Naive thymus-derived CD4-positive, alpha-beta T cell (primary cell): ENCODE measurements at regions not wholly inside any gene's neighbourhood (a gene's known extent, or its start where the extent isn't known, plus 50 kb on each side); places are given as distances from the start of the nearest gene placed in this dataset.

Experiments
- ATAC-seq: fragments of 150-1000 bp; cut with Tn5 transposase; 2 replicates; pipeline ENCODE4 v1.10.0; 2021; ENCODE audit warnings: mild to moderate bottlenecking, moderate library complexity
- CTCF ChIA-PET: fragments of 350-600 bp; sonication (Branson Sonifier 250); formaldehyde crosslinking; loops from one replicate; lab custom pipeline; 2021; ENCODE audit warnings: antibody characterized with exemption; lab: Charles Lee
- POLR2A ChIA-PET: fragments of 350-600 bp; sonication (Branson Sonifier 250); formaldehyde crosslinking; loops from one replicate; lab custom pipeline; 2021; ENCODE audit warnings: antibody characterized with exemption, inconsistent platforms; lab: Charles Lee
- DNase-seq, 9 donors: peaks; one replicate each; pipeline versions ENCODE4 v3.0.0 to v3.0.0-alpha.2; 2020 to 2022; ENCODE audit warnings: mixed read lengths in 1 of 9
- H3K27ac ChIP-seq: one replicate; pipeline ENCODE4 v1.7.0; 2013; ENCODE audit warnings: mild to moderate bottlenecking, low read depth, low read length, moderate library complexity
- H3K27me3 ChIP-seq, 2 donors: one replicate each; pipeline ENCODE4 v1.7.0; 2013; ENCODE audit warnings: low read length in 2 of 2, mild to moderate bottlenecking in 2 of 2, moderate library complexity in 2 of 2; ENCODE audit not compliant: control insufficient read depth in 2 of 2, insufficient read depth in 2 of 2
- H3K36me3 ChIP-seq, 3 experiments: 1 replicate in 2 of 3; 2 replicates in 1 of 3; pipeline ENCODE4 v1.7.0; 2013; ENCODE audit warnings: low read length in 3 of 3, mild to moderate bottlenecking in 3 of 3, moderate library complexity in 1 of 3; ENCODE audit not compliant: insufficient read depth in 3 of 3, control insufficient read depth in 2 of 3
- H3K4me1 ChIP-seq, 2 donors: one replicate each; pipeline ENCODE4 v1.7.0; 2013; ENCODE audit warnings: low read length in 2 of 2, mild to moderate bottlenecking in 2 of 2, moderate library complexity in 1 of 2; ENCODE audit not compliant: control insufficient read depth in 2 of 2, insufficient read depth in 2 of 2
- H3K4me3 ChIP-seq: 2 replicates; pipeline ENCODE4 v1.7.0; 2013; ENCODE audit warnings: mild to moderate bottlenecking, low read length
- H3K9me3 ChIP-seq, 3 experiments: 1 replicate in 2 of 3; 2 replicates in 1 of 3; pipeline ENCODE4 v1.7.0; 2013; ENCODE audit warnings: low read length in 3 of 3; ENCODE audit not compliant: control insufficient read depth in 2 of 3
- H3K27ac Mint-ChIP-seq, 9 donors: one replicate each; pipeline ENCODE4 v1.8.0; 2020 to 2022; ENCODE audit warnings: mixed read lengths in 9 of 9, mild to moderate bottlenecking in 8 of 9, moderate library complexity in 5 of 9, inconsistent platforms in 2 of 9
- H3K27me3 Mint-ChIP-seq, 5 donors: one replicate each; pipeline ENCODE4 v1.8.0; 2021 to 2022; ENCODE audit warnings: mixed read lengths in 5 of 5, mild to moderate bottlenecking in 1 of 5
- H3K36me3 Mint-ChIP-seq, 5 donors: one replicate each; pipeline ENCODE4 v1.8.0; 2020 to 2022; ENCODE audit warnings: mixed read lengths in 5 of 5, mild to moderate bottlenecking in 3 of 5, inconsistent platforms in 1 of 5
- H3K4me1 Mint-ChIP-seq, 7 donors: one replicate each; pipeline ENCODE4 v1.8.0; 2020 to 2022; ENCODE audit warnings: mixed read lengths in 7 of 7, mild to moderate bottlenecking in 3 of 7, inconsistent platforms in 1 of 7
- H3K4me3 Mint-ChIP-seq, 10 donors: one replicate each; pipeline ENCODE4 v1.8.0; 2020 to 2022; ENCODE audit warnings: mild to moderate bottlenecking in 10 of 10, mixed read lengths in 10 of 10, moderate library complexity in 6 of 10, inconsistent platforms in 2 of 10
- H3K9me3 Mint-ChIP-seq, 11 donors: one replicate each; pipeline ENCODE4 v1.8.0; 2020 to 2022; ENCODE audit warnings: mixed read lengths in 11 of 11, mild to moderate bottlenecking in 4 of 11, inconsistent platforms in 1 of 11, moderate library complexity in 1 of 11
- intact Hi-C, 2 donors: fragments of 100-400 bp; cut with micrococcal nuclease; formaldehyde crosslinking; loops; one replicate each; pipeline ENCODE4 v1.15.1; 2023

- CTCF ChIA-PET = no interaction called here
- POLR2A ChIA-PET = no interaction called here
- Histone ChIP-seq H3K27me3 (no peaks in the 10 kb centered on the region), H3K4me3 (no peak overlapping the region), H3K9me3 (no peaks in the 10 kb centered on the region), H3K27ac (no peak overlapping the region), H3K4me1 (no peaks in the 10 kb centered on the region), H3K36me3 (no peaks in the 10 kb centered on the region)
- Mint-ChIP-seq H3K4me3 (peak overlapping the region in 1 of 10 donors; percentile 53), H3K9me3 (no peaks in the 10 kb centered on the region), H3K27ac (peak overlapping the region in 1 of 9 donors; percentile 26), H3K4me1 (peaks cover 0 to 12% (median 0%) of the 10 kb centered on the region in 7 donors), H3K36me3 (no peaks in the 10 kb centered on the region), H3K27me3 (peaks cover 0 to 7% (median 0%) of the 10 kb centered on the region in 5 donors)
- no peak for ATAC-seq
- intact Hi-C loops = loop anchor here in 1 of 2 donors (10.0 kb wide), 1 partner anchor 1537 kb away; no protein-coding TSS in a partner anchor
- no peak for DNase-seq
Observed at GRCh38 chr18:11511434-11512095, 97.8 kb upstream of the SLC35G4 start.

GRCh38 chr18:11506856-11507255, 102.5 kb upstream of the SLC35G4 start:
- H3K4me3 Mint-ChIP-seq = no peak overlapping the region
- H3K27me3 Mint-ChIP-seq = peaks cover 3 to 12% (median 4%) of the 10 kb centered on the region in 5 donors
- H3K4me3 ChIP-seq = no peak overlapping the region
- POLR2A ChIA-PET = no interaction called here
- intact Hi-C loops = no loop called here
- ATAC-seq (no peak), DNase-seq (no peak)
- H3K27me3 ChIP-seq = no peaks in the 10 kb centered on the region
- H3K36me3 ChIP-seq = no peaks in the 10 kb centered on the region
- peaks cover 0 to 6% (median 0%) of the 10 kb centered on the region in 7 donors for H3K4me1 Mint-ChIP-seq
- CTCF ChIA-PET = no interaction called here
- H3K9me3 Mint-ChIP-seq = no peaks in the 10 kb centered on the region
- H3K36me3 Mint-ChIP-seq = no peaks in the 10 kb centered on the region
- H3K27ac Mint-ChIP-seq = no peak overlapping the region
- H3K27ac ChIP-seq = no peak overlapping the region
- no peaks in the 10 kb centered on the region for H3K9me3 ChIP-seq
- H3K4me1 ChIP-seq = no peaks in the 10 kb centered on the region

GRCh38 chr18:11505993-11506392, 103.4 kb upstream of the SLC35G4 start:
- Mint-ChIP-seq H3K4me3 (no peak overlapping the region), H3K36me3 (no peaks in the 10 kb centered on the region), H3K27ac (no peak overlapping the region), H3K4me1 (no peaks in the 10 kb centered on the region), H3K27me3 (peaks cover 3 to 12% (median 4%) of the 10 kb centered on the region in 5 donors), H3K9me3 (no peaks in the 10 kb centered on the region)
- Histone ChIP-seq H3K27me3 (no peaks in the 10 kb centered on the region), H3K9me3 (no peaks in the 10 kb centered on the region), H3K4me3 (no peak overlapping the region), H3K4me1 (no peaks in the 10 kb centered on the region), H3K27ac (no peak overlapping the region), H3K36me3 (no peaks in the 10 kb centered on the region)
- intact Hi-C loops = no loop called here
- POLR2A ChIA-PET = no interaction called here
- no peak for DNase-seq
- ATAC-seq = no peak
- CTCF ChIA-PET = no interaction called here

- ChIA-PET POLR2A (no interaction called here), CTCF (interaction anchor here (0.6 kb wide), 1 partner anchor 97 kb away, joined by 4 read pairs; no protein-coding TSS in a partner anchor)
- Mint-ChIP-seq H3K4me3 (no peak overlapping the region), H3K27ac (no peak overlapping the region), H3K36me3 (no peaks in the 10 kb centered on the region), H3K4me1 (no peaks in the 10 kb centered on the region), H3K27me3 (peaks cover 3 to 12% (median 4%) of the 10 kb centered on the region in 5 donors), H3K9me3 (no peaks in the 10 kb centered on the region)
- Histone ChIP-seq H3K4me3 (no peak overlapping the region), H3K4me1 (no peaks in the 10 kb centered on the region), H3K36me3 (no peaks in the 10 kb centered on the region), H3K27ac (no peak overlapping the region), H3K9me3 (no peaks in the 10 kb centered on the region), H3K27me3 (no peaks in the 10 kb centered on the region)
- intact Hi-C loops = no loop called here
- no peak for DNase-seq
- no peak for ATAC-seq
Observed at GRCh38 chr18:11504962-11505361, 104.4 kb upstream of the SLC35G4 start.

- H3K27ac Mint-ChIP-seq = no peak overlapping the region
- no peak for DNase-seq
- H3K4me1 ChIP-seq = no peaks in the 10 kb centered on the region
- H3K36me3 Mint-ChIP-seq = no peaks in the 10 kb centered on the region
- CTCF ChIA-PET = no interaction called here
- POLR2A ChIA-PET = no interaction called here
- intact Hi-C loops = no loop called here
- H3K27me3 Mint-ChIP-seq = peaks cover 4 to 16% (median 6%) of the 10 kb centered on the region in 5 donors
- no peak for ATAC-seq
- no peak overlapping the region for H3K27ac ChIP-seq
- H3K9me3 ChIP-seq = no peaks in the 10 kb centered on the region
- peaks cover 0 to 4% (median 0%) of the 10 kb centered on the region in 11 donors for H3K9me3 Mint-ChIP-seq
- no peak overlapping the region for H3K4me3 Mint-ChIP-seq
- H3K4me1 Mint-ChIP-seq = no peaks in the 10 kb centered on the region
- H3K36me3 ChIP-seq = no peaks in the 10 kb centered on the region
- no peak overlapping the region for H3K4me3 ChIP-seq
- no peaks in the 10 kb centered on the region for H3K27me3 ChIP-seq
Observed at GRCh38 chr18:11502368-11502767, 107.0 kb upstream of the SLC35G4 start.

- Mint-ChIP-seq H3K36me3 (no peaks in the 10 kb centered on the region), H3K4me3 (no peak overlapping the region), H3K27ac (no peak overlapping the region), H3K27me3 (peaks cover 4 to 20% (median 5%) of the 10 kb centered on the region in 5 donors), H3K4me1 (no peaks in the 10 kb centered on the region), H3K9me3 (peaks cover 0 to 4% (median 0%) of the 10 kb centered on the region in 11 donors)
- no peak overlapping the region for H3K27ac ChIP-seq
- H3K36me3 ChIP-seq = no peaks in the 10 kb centered on the region
- ChIA-PET CTCF (no interaction called here), POLR2A (no interaction called here)
- H3K4me1 ChIP-seq = no peaks in the 10 kb centered on the region
- DNase-seq (no peak), ATAC-seq (no peak)
- no peaks in the 10 kb centered on the region for H3K9me3 ChIP-seq
- H3K4me3 ChIP-seq = no peak overlapping the region
- H3K27me3 ChIP-seq = no peaks in the 10 kb centered on the region
- intact Hi-C loops = no loop called here
Observed at GRCh38 chr18:11501352-11501751, 108.0 kb upstream of the SLC35G4 start.
